Right lobe of liver (tissue), 6 donors: ENCODE measurements at regions not wholly inside any gene's neighbourhood (a gene's known extent, or its start where the extent isn't known, plus 50 kb on each side); places are given as distances from the start of the nearest gene placed in this dataset.

Source experiments
- ATAC-seq, 4 donors: fragments of 200-7000 bp; cut with Tn5 transposase; one replicate each; pipeline ENCODE4 v1.9.1; 2020; ENCODE audit warnings: mild to moderate bottlenecking in 4 of 4, moderate library complexity in 4 of 4
- DNase-seq, 3 donors: peaks; one replicate each; pipeline ENCODE4 v3.0.0-alpha.2; 2020
- H3K27ac ChIP-seq, 3 donors: fragments of 200-600 bp; one replicate each; pipeline ENCODE4 v1.8.0; 2022
- H3K27me3 ChIP-seq, 2 donors: fragments of 200-600 bp; one replicate each; pipeline ENCODE4 v1.8.0; 2022
- H3K36me3 ChIP-seq, 4 donors: fragments of 200-600 bp; sonication (generic) in 1 of 4; one replicate each; pipeline versions ENCODE4 v1.5.1 to v1.8.0; 2017 to 2022; ENCODE audit warnings: control low read depth in 1 of 4
- H3K4me1 ChIP-seq, 4 donors: fragments of 200-600 bp; sonication (generic) in 1 of 4; one replicate each; pipeline versions ENCODE4 v1.5.1 to v1.8.0; 2017 to 2022; ENCODE audit warnings: control low read depth in 1 of 4
- H3K4me3 ChIP-seq, 3 donors: fragments of 200-600 bp; one replicate each; pipeline ENCODE4 v1.8.0; 2022
- H3K9me3 ChIP-seq, 4 donors: fragments of 200-600 bp; sonication (generic) in 1 of 4; one replicate each; pipeline versions ENCODE4 v1.5.1 to v1.8.0; 2017 to 2022; ENCODE audit warnings: control low read depth in 1 of 4
- CTCF ChIP-seq, 4 donors: fragments of 200-600 bp in 3 of 4; fragments of 450-650 bp in 1 of 4; IDR thresholded peaks; one replicate each; pipeline versions ENCODE4 v1.5.1 to v1.8.0; 2016 to 2022; ENCODE audit warnings: antibody characterized with exemption in 4 of 4, mild to moderate bottlenecking in 2 of 4
- POLR2A ChIP-seq: fragments of 450-650 bp; IDR thresholded peaks from one replicate; pipeline ENCODE4 v1.6.1; 2017; ENCODE audit warnings: antibody characterized with exemption, mild to moderate bottlenecking
- WGBS: methylation state at CpG from one replicate; pipeline ENCODE4 v1.1.6; 2018; ENCODE audit warnings: low coverage, low lambda C conversion rate; ENCODE audit not compliant: insufficient coverage; ENCODE audit errors: missing lambda C conversion rate; 5-methylcytosine and 5-hydroxymethylcytosine counted together
- intact Hi-C, 2 donors: fragments of 100-400 bp; cut with DNase I; formaldehyde crosslinking; loops; one replicate each; pipeline versions ENCODE4 v1.11.2 to v1.14.1; 2022
- donor health status: DM: no; HTN: yes; CAD: no.
- donor health status: DM: no; HTN: no; CAD: no.
- donor health status: DM: no; HTN: no; CAD: no.
- donor health status: DM: no; HTN: yes; CAD: no.
- donor health status: DM: no; HTN: yes; CAD: no.

DNA sequence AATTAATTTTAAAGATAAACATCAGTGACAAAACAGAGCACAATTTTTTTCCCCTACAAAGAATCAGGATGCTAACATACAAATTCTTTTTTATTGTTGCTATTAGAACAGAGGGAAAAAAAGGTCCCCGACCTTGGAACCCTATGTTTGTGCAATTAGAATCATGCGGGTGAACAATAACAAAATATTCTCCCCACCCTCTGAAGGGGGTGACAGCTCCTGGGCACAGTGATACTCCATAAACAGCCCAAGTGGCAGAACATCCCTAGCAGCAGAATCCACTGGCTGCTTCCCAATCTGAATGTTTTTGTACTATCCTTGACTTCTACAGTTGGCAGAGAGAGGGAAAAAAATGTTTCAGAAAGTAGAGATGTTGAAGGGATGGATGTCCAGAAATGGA lies 87.7 kb upstream of the TLL1 start:
- Histone ChIP-seq H3K4me3 (no peak overlapping the region), H3K4me1 (peaks cover 0 to 10% (median 0%) of the 10 kb centered on the region in 4 donors), H3K27me3 (no peaks in the 10 kb centered on the region), H3K36me3 (no peaks in the 10 kb centered on the region), H3K27ac (no peak overlapping the region), H3K9me3 (no peaks in the 10 kb centered on the region)
- intact Hi-C loops = no loop called here
- TF ChIP-seq CTCF (IDR thresholded peaks at IDR 0.05) (no peak), POLR2A (no peak)
- DNase-seq = no peak
- ATAC-seq = no peak
- 58% methylated on average over 2 of the region's 2 CpGs for WGBS

DNA sequence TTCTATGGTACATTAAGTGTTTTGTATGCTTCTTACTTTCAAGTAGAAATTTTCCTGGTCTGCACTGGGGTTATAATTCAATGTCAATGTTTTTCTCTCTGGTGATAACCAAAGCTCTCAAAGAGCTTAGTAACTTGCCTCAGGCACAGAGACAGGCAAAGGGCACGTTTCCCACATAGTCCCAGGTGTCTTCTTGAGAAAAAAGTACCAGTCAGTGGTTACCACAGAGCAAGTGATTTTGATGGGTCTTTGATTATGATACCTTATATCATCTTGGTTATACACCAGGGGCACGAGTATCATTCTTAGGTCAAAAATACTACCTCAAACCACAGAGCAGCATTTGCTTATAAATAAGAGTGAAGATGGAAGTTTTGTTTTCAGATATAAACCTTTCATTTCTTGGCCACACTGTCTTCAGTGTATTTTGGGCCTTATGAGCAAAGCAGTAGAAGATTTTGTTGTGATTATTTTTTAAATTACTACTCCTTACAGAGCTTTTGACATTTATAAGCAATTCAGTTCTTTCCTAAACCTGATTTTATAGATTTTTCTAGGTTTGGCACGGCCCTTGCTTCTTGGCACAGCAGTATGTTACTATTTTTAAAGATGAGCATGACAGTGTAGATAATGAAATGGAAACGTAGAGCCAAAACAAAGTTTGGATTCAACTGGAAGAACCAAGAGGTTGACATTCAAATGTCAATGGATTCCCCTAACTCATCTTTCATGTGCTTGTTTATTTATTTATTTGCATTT lies 85.3 kb upstream of the TLL1 start:
- H3K4me1 ChIP-seq = peaks cover 0 to 10% (median 0%) of the 10 kb centered on the region in 4 donors
- DNase-seq = no peak
- H3K9me3 ChIP-seq = no peaks in the 10 kb centered on the region
- no peaks in the 10 kb centered on the region for H3K27me3 ChIP-seq
- no peak overlapping the region for H3K4me3 ChIP-seq
- intact Hi-C loops = no loop called here
- WGBS = 31% methylated on average over 4 of the region's 4 CpGs
- TF ChIP-seq POLR2A (no peak), CTCF (IDR thresholded peaks at IDR 0.05) (no peak)
- no peak overlapping the region for H3K27ac ChIP-seq
- no peaks in the 10 kb centered on the region for H3K36me3 ChIP-seq
- ATAC-seq = peak; percentile 47 to 86 (median 64)

- H3K36me3 ChIP-seq = no peaks in the 10 kb centered on the region
- H3K9me3 ChIP-seq = no peaks in the 10 kb centered on the region
- H3K4me1 ChIP-seq = peaks cover 0 to 10% (median 0%) of the 10 kb centered on the region in 4 donors
- H3K4me3 ChIP-seq = no peak overlapping the region
- TF ChIP-seq CTCF (IDR thresholded peaks at IDR 0.05) = no peak
- ATAC-seq = peak in 1 of 4 donors; percentile 50
- intact Hi-C loops = no loop called here
- WGBS = 80% methylated on average over 3 of the region's 3 CpGs
- no peak for DNase-seq
- H3K27me3 ChIP-seq = no peaks in the 10 kb centered on the region
- no peak overlapping the region for H3K27ac ChIP-seq
Measured at GRCh38 chr4:165788686-165789463, 84.2 kb upstream of the TLL1 start.

DNA sequence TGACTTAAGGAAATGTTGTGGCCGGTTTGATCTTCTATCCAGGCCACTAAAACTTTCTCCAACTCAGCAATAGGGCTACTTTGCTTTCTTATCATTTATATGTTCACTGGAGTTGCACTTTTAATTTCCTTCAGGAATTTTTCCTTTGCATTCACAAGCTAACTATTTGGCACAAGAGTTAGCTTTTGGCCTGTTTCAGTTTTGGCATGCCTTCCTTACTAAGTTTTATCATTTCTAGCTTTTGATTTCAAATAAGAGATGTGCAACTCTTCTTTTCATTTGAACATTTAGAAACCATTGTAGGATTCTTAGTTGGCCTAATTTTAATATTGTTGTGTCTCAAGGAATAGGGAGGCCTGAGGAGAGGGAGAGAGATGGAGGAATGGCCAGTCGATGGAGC lies 79.8 kb upstream of the TLL1 start:
- ATAC-seq (no peak), DNase-seq (no peak)
- 67% methylated on average over 2 of the region's 2 CpGs for WGBS
- no peaks in the 10 kb centered on the region for H3K9me3 ChIP-seq
- no peak overlapping the region for H3K4me3 ChIP-seq
- intact Hi-C loops = no loop called here
- no peaks in the 10 kb centered on the region for H3K27me3 ChIP-seq
- no peak overlapping the region for H3K27ac ChIP-seq
- peaks cover 0 to 4% (median 0%) of the 10 kb centered on the region in 4 donors for H3K4me1 ChIP-seq
- H3K36me3 ChIP-seq = no peaks in the 10 kb centered on the region
- no peak for TF ChIP-seq CTCF (IDR thresholded peaks at IDR 0.05)
- no peak for TF ChIP-seq POLR2A
